ENCODE measurements at regions not wholly inside any gene's neighbourhood (a gene's known extent, or its start where the extent isn't known, plus 50 kb on each side); places are given as distances from the start of the nearest gene placed in this dataset.

DNA sequence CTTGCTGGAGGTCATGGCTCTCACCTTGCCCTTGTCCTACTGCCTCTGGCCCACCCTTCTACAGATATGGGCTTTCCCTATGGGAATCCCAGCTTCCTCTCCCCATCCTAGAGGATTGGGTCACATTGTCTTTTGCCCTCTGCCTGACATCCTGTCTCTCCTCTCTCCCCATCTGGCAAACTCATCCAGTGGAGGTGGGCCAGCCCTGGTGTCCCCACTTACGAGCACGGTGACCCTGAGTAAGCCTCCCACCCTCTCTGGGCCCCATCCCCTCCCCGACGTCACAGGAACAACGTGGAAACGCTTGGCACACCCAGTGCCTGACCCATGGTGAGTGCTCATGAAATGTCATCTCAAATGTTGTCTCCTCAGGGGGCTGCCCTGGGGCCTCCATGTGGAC is 56.1 kb upstream of the ID3 start:
- Histone ChIP-seq H3K27me3 (ENCODE audit: insufficient read depth in 3 of 3, low read length in 2 of 3) (peaks cover 0 to 12% (median 0%) of the 10 kb centered on the region in 3 donors), H3K36me3 (ENCODE audit: insufficient read depth in 1 of 2, low read depth in 1 of 2) (no peaks in the 10 kb centered on the region), H3K9me3 (no peaks in the 10 kb centered on the region), H3K27ac (no peak overlapping the region), H3K4me3 (no peak overlapping the region), H3K4me1 (no peaks in the 10 kb centered on the region)
- intact Hi-C loops (cut with DNase I): no loop called here
- TF ChIP-seq, protein P1, sequence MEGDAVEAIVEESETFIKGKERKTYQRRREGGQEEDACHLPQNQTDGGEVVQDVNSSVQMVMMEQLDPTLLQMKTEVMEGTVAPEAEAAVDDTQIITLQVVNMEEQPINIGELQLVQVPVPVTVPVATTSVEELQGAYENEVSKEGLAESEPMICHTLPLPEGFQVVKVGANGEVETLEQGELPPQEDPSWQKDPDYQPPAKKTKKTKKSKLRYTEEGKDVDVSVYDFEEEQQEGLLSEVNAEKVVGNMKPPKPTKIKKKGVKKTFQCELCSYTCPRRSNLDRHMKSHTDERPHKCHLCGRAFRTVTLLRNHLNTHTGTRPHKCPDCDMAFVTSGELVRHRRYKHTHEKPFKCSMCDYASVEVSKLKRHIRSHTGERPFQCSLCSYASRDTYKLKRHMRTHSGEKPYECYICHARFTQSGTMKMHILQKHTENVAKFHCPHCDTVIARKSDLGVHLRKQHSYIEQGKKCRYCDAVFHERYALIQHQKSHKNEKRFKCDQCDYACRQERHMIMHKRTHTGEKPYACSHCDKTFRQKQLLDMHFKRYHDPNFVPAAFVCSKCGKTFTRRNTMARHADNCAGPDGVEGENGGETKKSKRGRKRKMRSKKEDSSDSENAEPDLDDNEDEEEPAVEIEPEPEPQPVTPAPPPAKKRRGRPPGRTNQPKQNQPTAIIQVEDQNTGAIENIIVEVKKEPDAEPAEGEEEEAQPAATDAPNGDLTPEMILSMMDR (IDR thresholded peaks at IDR 0.05): no peak
- no peak for ATAC-seq
- DNase-seq: no peak
- WGBS, 3 donors: 28 to 43% (median 34%) methylated on average over 6 of the region's 6 CpGs

DNA sequence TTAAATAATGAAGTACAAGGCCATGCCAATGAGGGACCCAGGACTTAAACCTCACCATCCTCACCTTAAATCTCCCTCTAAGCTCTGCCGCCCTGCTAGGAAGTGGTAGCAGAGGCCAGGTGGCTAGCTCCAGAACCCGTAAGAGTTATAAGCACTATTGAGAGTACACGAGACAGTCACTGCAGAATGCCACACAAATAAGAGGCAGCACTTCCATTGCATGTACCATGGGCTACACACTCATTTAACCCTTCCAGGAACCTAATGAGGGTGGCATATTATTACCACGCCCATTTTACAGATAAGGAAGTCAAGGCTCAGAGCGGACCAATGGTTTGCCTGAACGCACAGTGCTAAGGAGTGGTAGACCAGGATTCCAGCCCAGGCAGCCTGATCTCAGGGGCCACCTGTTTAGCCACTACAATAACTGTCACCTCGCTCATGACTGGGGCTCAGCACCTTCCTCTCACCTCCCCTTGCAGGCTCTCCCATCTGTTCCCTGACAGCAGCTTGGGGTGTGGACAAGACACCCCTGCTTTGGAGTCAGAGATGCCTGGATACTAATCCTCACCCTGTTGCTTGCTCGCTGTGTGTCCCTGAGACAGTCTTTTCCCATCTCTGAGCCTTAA is 54.8 kb upstream of the ID3 start:
- Histone ChIP-seq H3K4me1 (no peaks in the 10 kb centered on the region), H3K27ac (no peak overlapping the region), H3K4me3 (no peak overlapping the region), H3K27me3 (ENCODE audit: insufficient read depth in 3 of 3, low read length in 2 of 3) (peaks cover 0 to 6% (median 0%) of the 10 kb centered on the region in 3 donors), H3K36me3 (ENCODE audit: insufficient read depth in 1 of 2, low read depth in 1 of 2) (no peaks in the 10 kb centered on the region), H3K9me3 (no peaks in the 10 kb centered on the region)
- TF ChIP-seq, protein P1 (IDR thresholded peaks at IDR 0.05): no peak
- DNase-seq (no peak), ATAC-seq (no peak)
- intact Hi-C loops (cut with DNase I): no loop called here
- 86 to 90% (median 89%) methylated on average over 8 of the region's 8 CpGs for WGBS, 3 donors

DNA sequence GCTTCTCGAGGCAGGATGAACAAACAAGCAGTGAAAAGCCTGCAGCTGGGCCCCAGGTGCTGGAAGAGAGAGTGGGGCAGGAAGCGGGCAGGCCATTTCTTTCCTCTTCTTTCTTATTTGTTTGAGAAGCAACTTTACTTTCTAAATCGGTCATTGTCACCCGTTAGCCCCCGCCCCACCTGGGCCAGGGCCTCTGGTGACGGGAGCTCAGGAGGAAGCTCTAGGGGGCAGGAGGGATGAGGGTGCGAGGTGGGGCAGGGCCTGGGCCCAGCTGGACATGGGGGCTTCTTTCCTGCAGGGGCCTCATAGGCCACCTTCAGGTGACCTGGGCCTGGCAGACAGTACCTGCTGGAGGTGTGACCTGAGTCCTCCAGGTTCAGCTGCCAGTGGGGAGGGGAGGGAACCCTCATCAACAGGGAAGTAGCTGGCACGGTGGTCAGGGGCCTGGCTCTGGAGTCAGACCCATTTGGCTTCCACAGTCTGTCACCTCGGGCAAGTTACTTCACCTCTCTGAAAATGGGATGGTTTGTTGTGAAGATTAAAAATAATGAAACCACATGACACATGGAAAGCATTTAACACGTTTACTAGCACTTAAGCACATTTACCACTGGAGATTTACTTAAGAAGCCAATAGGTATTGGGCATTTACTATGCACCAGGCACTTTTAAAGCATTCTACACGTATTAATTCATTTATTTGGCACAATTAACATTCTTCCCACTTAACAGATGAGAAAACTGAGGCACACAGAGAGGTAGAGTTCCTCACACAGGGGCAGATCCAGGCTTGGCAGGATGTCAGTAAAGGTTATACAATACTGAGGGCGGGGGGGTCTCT is 54.1 kb upstream of the ID3 start:
- H3K27ac ChIP-seq: no peak overlapping the region
- H3K4me3 ChIP-seq: no peak overlapping the region
- TF ChIP-seq, protein P1 (IDR thresholded peaks at IDR 0.05): no peak
- no peaks in the 10 kb centered on the region for H3K27me3 ChIP-seq (ENCODE audit: insufficient read depth in 3 of 3, low read length in 2 of 3)
- DNase-seq: no peak
- ATAC-seq: no peak
- no peaks in the 10 kb centered on the region for H3K9me3 ChIP-seq
- H3K36me3 ChIP-seq (ENCODE audit: insufficient read depth in 1 of 2, low read depth in 1 of 2): no peaks in the 10 kb centered on the region
- H3K4me1 ChIP-seq: no peaks in the 10 kb centered on the region
- 69 to 76% (median 70%) methylated on average over 12 of the region's 12 CpGs for WGBS, 3 donors
- intact Hi-C loops (cut with DNase I): no loop called here

DNA sequence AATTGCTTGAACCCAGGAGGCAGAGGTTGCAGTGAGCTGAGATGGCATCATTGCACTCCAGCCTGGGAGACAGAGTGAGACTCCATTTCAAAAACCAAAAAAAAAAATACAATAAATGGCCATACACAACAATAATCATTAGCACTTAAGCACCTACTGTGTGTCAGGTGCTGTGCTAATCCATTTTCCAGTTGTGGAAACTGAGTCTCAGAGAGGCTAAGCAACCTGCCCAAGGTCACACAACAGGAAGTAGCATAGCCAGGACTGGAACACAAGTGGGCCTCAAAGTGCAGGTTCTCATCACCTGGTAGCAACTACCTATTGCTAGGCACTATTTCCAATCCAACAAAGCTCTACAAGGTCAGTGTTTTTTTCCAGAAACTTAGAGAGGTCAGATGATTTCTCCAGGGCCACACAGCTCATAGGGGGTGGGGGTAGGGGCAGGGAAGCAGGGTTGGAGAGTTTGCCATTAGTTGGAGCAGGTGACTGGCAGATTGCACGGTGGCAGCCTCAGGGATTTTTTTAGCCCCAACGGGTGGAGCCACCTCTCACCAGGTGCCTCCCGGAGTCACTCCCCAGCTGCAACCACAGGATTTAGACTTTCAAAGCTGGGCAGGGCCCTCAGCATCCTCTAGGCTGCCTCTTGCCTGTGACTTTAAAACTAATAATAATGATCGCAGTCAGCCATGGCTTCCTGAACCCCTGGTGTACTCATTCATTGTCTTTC is 52.5 kb upstream of the ID3 start:
- no peak for ATAC-seq
- H3K27me3 ChIP-seq (ENCODE audit: insufficient read depth in 3 of 3, low read length in 2 of 3): no peaks in the 10 kb centered on the region
- no peaks in the 10 kb centered on the region for H3K36me3 ChIP-seq (ENCODE audit: insufficient read depth in 1 of 2, low read depth in 1 of 2)
- H3K4me3 ChIP-seq: no peak overlapping the region
- intact Hi-C loops (cut with DNase I): no loop called here
- DNase-seq: no peak
- H3K9me3 ChIP-seq: no peaks in the 10 kb centered on the region
- H3K4me1 ChIP-seq: no peaks in the 10 kb centered on the region
- no peak overlapping the region for H3K27ac ChIP-seq
- 51 to 71% (median 56%) methylated on average over 4 of the region's 4 CpGs for WGBS, 3 donors
- TF ChIP-seq, protein P1 (IDR thresholded peaks at IDR 0.05): no peak
